ENCODE measurements at regions not wholly inside any gene's neighbourhood (a gene's known extent, or its start where the extent isn't known, plus 50 kb on each side); places are given as distances from the start of the nearest gene placed in this dataset.

- POLR2A ChIA-PET, result no interaction called here
- H3K36me3 Mint-ChIP-seq, result peaks cover 0 to 4% (median 0%) of the 10 kb centered on the region in 5 donors
- H3K27ac Mint-ChIP-seq, result no peak overlapping the region
- peaks cover 0 to 5% (median 0%) of the 10 kb centered on the region in 11 donors for H3K9me3 Mint-ChIP-seq
- H3K9me3 ChIP-seq (ENCODE audit: control insufficient read depth in 2 of 3, low read length in 3 of 3), result no peaks in the 10 kb centered on the region
- no peaks in the 10 kb centered on the region for H3K4me1 ChIP-seq (ENCODE audit: control insufficient read depth in 2 of 2, insufficient read depth in 2 of 2, low read length in 2 of 2)
- intact Hi-C loops (cut with micrococcal nuclease), result no loop called here
- H3K4me3 Mint-ChIP-seq, result no peak overlapping the region
- no peaks in the 10 kb centered on the region for H3K27me3 ChIP-seq (ENCODE audit: control insufficient read depth in 2 of 2, insufficient read depth in 2 of 2, low read length in 2 of 2)
- DNase-seq, result no peak
- H3K36me3 ChIP-seq (ENCODE audit: control insufficient read depth in 2 of 3, insufficient read depth in 3 of 3, low read length in 3 of 3), result no peaks in the 10 kb centered on the region
- H3K4me1 Mint-ChIP-seq, result peaks cover 0 to 4% (median 0%) of the 10 kb centered on the region in 7 donors
- no peak overlapping the region for H3K4me3 ChIP-seq (ENCODE audit: low read length)
- H3K27me3 Mint-ChIP-seq, result peaks cover 0 to 3% (median 0%) of the 10 kb centered on the region in 5 donors
- no peak for ATAC-seq
- CTCF ChIA-PET, result no interaction called here
- H3K27ac ChIP-seq (ENCODE audit: low read depth, low read length), result no peak overlapping the region
These were observed 162.4 kb downstream of the DSEL start for GRCh38 chr18:67354091-67354490.

DNA sequence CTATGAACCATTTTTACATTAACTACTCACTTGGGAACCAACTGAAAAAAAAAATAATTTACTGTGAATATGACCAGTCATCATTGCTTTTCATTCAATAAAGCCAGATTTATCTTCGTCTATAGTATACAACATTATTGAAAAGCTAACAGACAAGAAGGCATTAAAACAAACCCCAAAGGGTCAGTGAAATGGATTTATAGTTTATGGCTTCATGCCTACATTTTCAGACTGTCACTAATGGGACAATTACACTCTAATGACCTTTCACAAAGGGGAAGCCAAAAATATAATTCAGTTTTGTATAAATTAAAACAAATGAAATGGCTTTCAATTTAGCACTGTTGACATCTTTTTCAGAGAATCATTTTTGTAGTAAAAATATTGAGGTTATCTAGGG, 169.1 kb downstream of the DSEL start:
- no peak overlapping the region for H3K27ac ChIP-seq (ENCODE audit: low read depth, low read length)
- H3K4me1 ChIP-seq (ENCODE audit: control insufficient read depth in 2 of 2, insufficient read depth in 2 of 2, low read length in 2 of 2), result no peaks in the 10 kb centered on the region
- H3K36me3 Mint-ChIP-seq, result no peaks in the 10 kb centered on the region
- ChIA-PET POLR2A (no interaction called here), CTCF (no interaction called here)
- ATAC-seq (no peak), DNase-seq (no peak)
- intact Hi-C loops (cut with micrococcal nuclease), result no loop called here
- H3K4me3 ChIP-seq (ENCODE audit: low read length), result no peak overlapping the region
- peaks cover 0 to 3% (median 0%) of the 10 kb centered on the region in 11 donors for H3K9me3 Mint-ChIP-seq
- no peak overlapping the region for H3K27ac Mint-ChIP-seq
- H3K4me3 Mint-ChIP-seq, result no peak overlapping the region
- no peaks in the 10 kb centered on the region for H3K9me3 ChIP-seq (ENCODE audit: control insufficient read depth in 2 of 3, low read length in 3 of 3)
- no peaks in the 10 kb centered on the region for H3K36me3 ChIP-seq (ENCODE audit: control insufficient read depth in 2 of 3, insufficient read depth in 3 of 3, low read length in 3 of 3)
- H3K27me3 ChIP-seq (ENCODE audit: control insufficient read depth in 2 of 2, insufficient read depth in 2 of 2, low read length in 2 of 2), result no peaks in the 10 kb centered on the region
- no peaks in the 10 kb centered on the region for H3K27me3 Mint-ChIP-seq
- H3K4me1 Mint-ChIP-seq, result no peaks in the 10 kb centered on the region

DNA sequence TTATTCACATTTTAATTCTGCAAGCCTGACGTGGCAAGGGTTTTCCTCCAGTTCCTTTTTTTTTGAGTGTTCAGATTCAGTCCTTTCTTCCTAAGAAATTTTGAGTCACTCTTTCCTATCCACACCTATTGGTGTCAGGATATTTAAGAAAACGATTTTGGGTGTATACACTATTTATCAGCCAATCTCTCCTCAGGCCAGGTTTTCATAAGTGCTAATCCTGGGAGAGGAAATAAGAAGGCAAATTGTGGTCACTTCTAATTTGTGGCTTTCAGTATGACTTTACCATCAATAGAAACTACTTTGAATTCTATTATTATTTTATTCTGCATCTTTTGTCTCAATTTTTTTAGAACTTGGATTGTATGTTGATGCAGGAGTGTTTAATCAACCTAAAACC, 174.4 kb downstream of the DSEL start:
- intact Hi-C loops (cut with micrococcal nuclease), result no loop called here
- Histone ChIP-seq H3K9me3 (ENCODE audit: control insufficient read depth in 2 of 3, low read length in 3 of 3) (no peaks in the 10 kb centered on the region), H3K4me3 (ENCODE audit: low read length) (no peak overlapping the region), H3K4me1 (ENCODE audit: control insufficient read depth in 2 of 2, insufficient read depth in 2 of 2, low read length in 2 of 2) (no peaks in the 10 kb centered on the region), H3K27me3 (ENCODE audit: control insufficient read depth in 2 of 2, insufficient read depth in 2 of 2, low read length in 2 of 2) (no peaks in the 10 kb centered on the region), H3K36me3 (ENCODE audit: control insufficient read depth in 2 of 3, insufficient read depth in 3 of 3, low read length in 3 of 3) (no peaks in the 10 kb centered on the region), H3K27ac (ENCODE audit: low read depth, low read length) (no peak overlapping the region)
- Mint-ChIP-seq H3K36me3 (no peaks in the 10 kb centered on the region), H3K4me3 (no peak overlapping the region), H3K27ac (no peak overlapping the region), H3K9me3 (peaks cover 0 to 8% (median 0%) of the 10 kb centered on the region in 11 donors), H3K27me3 (no peaks in the 10 kb centered on the region), H3K4me1 (no peaks in the 10 kb centered on the region)
- ChIA-PET CTCF (no interaction called here), POLR2A (no interaction called here)
- ATAC-seq (no peak), DNase-seq (no peak)

- Histone ChIP-seq H3K27ac (ENCODE audit: low read depth, low read length) (no peak overlapping the region), H3K27me3 (ENCODE audit: control insufficient read depth in 2 of 2, insufficient read depth in 2 of 2, low read length in 2 of 2) (no peaks in the 10 kb centered on the region), H3K9me3 (ENCODE audit: control insufficient read depth in 2 of 3, low read length in 3 of 3) (no peaks in the 10 kb centered on the region), H3K4me3 (ENCODE audit: low read length) (no peak overlapping the region), H3K4me1 (ENCODE audit: control insufficient read depth in 2 of 2, insufficient read depth in 2 of 2, low read length in 2 of 2) (no peaks in the 10 kb centered on the region), H3K36me3 (ENCODE audit: control insufficient read depth in 2 of 3, insufficient read depth in 3 of 3, low read length in 3 of 3) (no peaks in the 10 kb centered on the region)
- Mint-ChIP-seq H3K36me3 (peaks cover 0 to 6% (median 0%) of the 10 kb centered on the region in 5 donors), H3K4me3 (no peak overlapping the region), H3K4me1 (no peaks in the 10 kb centered on the region), H3K27me3 (no peaks in the 10 kb centered on the region), H3K9me3 (peaks cover 0 to 8% (median 0%) of the 10 kb centered on the region in 11 donors), H3K27ac (no peak overlapping the region)
- ChIA-PET POLR2A (no interaction called here), CTCF (no interaction called here)
- no peak for ATAC-seq
- no peak for DNase-seq
- intact Hi-C loops (cut with micrococcal nuclease), result no loop called here
These were observed 178.8 kb downstream of the DSEL start for GRCh38 chr18:67337696-67338095.

DNA sequence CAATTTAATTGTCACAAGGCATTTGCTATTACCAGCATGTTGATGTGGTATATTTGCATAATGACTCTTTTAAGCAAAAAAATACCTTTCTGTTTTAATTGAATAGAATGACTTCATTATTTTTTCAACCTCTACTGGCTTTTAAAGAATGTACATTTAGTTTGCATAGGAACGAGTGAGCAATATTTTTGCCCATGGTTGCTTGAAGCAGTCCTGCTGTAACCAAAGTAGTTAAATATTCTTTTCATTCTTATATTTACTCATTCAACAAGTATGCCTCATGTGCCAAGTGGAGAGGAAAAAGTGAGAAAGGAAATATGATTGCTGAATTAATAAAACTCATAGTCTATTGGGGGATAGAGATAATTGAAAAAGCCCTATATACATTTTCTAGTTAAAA, 184.7 kb downstream of the DSEL start:
- no peak for DNase-seq
- intact Hi-C loops (cut with micrococcal nuclease), result no loop called here
- CTCF ChIA-PET, result no interaction called here

DNA sequence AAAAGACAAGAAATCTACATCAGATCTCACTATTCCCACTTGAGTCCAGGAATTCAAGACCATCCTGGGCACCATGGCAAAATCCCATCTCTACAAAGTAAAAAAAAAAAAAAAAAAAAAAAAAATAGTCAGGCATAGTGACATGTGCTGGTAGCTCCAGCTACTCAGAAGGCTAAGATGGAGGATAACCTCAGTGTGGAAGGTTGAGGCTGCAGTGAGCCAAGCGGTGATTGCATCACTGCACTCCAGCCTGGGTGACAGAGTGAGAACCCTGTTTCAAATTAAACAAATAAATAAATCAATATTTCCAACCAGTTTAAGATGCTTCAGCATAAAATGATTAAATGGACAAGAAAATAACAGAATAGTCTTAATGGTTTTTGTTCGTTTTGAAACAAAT, 197.4 kb downstream of the DSEL start:
- ChIA-PET POLR2A (no interaction called here), CTCF (interaction anchor here (0.6 kb wide), 1 partner anchor 97 kb away, joined by 5 read pairs; no protein-coding TSS in a partner anchor)
- H3K27ac Mint-ChIP-seq, result no peak overlapping the region
- no peaks in the 10 kb centered on the region for H3K4me1 ChIP-seq (ENCODE audit: control insufficient read depth in 2 of 2, insufficient read depth in 2 of 2, low read length in 2 of 2)
- peaks cover 0 to 3% (median 0%) of the 10 kb centered on the region in 7 donors for H3K4me1 Mint-ChIP-seq
- H3K27me3 ChIP-seq (ENCODE audit: control insufficient read depth in 2 of 2, insufficient read depth in 2 of 2, low read length in 2 of 2), result no peaks in the 10 kb centered on the region
- H3K27ac ChIP-seq (ENCODE audit: low read depth, low read length), result no peak overlapping the region
- intact Hi-C loops (cut with micrococcal nuclease), result no loop called here
- no peaks in the 10 kb centered on the region for H3K27me3 Mint-ChIP-seq
- DNase-seq, result no peak
- no peak overlapping the region for H3K4me3 Mint-ChIP-seq
- no peak overlapping the region for H3K4me3 ChIP-seq (ENCODE audit: low read length)
- peaks cover 0 to 7% (median 0%) of the 10 kb centered on the region in 11 donors for H3K9me3 Mint-ChIP-seq
- H3K9me3 ChIP-seq (ENCODE audit: control insufficient read depth in 2 of 3, low read length in 3 of 3), result no peaks in the 10 kb centered on the region
- no peak for ATAC-seq
- no peaks in the 10 kb centered on the region for H3K36me3 Mint-ChIP-seq
- H3K36me3 ChIP-seq (ENCODE audit: control insufficient read depth in 2 of 3, insufficient read depth in 3 of 3, low read length in 3 of 3), result no peaks in the 10 kb centered on the region

More for the DNA sequence above, 184.7 kb downstream of the DSEL start:
- no peak overlapping the region for H3K27ac Mint-ChIP-seq
- H3K4me1 Mint-ChIP-seq, result no peaks in the 10 kb centered on the region
- no peaks in the 10 kb centered on the region for H3K36me3 ChIP-seq (ENCODE audit: control insufficient read depth in 2 of 3, insufficient read depth in 3 of 3, low read length in 3 of 3)
- no peak overlapping the region for H3K27ac ChIP-seq (ENCODE audit: low read depth, low read length)
- H3K4me1 ChIP-seq (ENCODE audit: control insufficient read depth in 2 of 2, insufficient read depth in 2 of 2, low read length in 2 of 2), result no peaks in the 10 kb centered on the region
- H3K4me3 Mint-ChIP-seq, result no peak overlapping the region
- H3K9me3 Mint-ChIP-seq, result peaks cover 0 to 7% (median 0%) of the 10 kb centered on the region in 11 donors
- POLR2A ChIA-PET, result no interaction called here
- no peak for ATAC-seq
- peaks cover 0 to 8% (median 0%) of the 10 kb centered on the region in 5 donors for H3K27me3 Mint-ChIP-seq
- no peaks in the 10 kb centered on the region for H3K27me3 ChIP-seq (ENCODE audit: control insufficient read depth in 2 of 2, insufficient read depth in 2 of 2, low read length in 2 of 2)
- H3K36me3 Mint-ChIP-seq, result peaks cover 0 to 6% (median 0%) of the 10 kb centered on the region in 5 donors
- H3K4me3 ChIP-seq (ENCODE audit: low read length), result no peak overlapping the region
- H3K9me3 ChIP-seq (ENCODE audit: control insufficient read depth in 2 of 3, low read length in 3 of 3), result no peaks in the 10 kb centered on the region

DNA sequence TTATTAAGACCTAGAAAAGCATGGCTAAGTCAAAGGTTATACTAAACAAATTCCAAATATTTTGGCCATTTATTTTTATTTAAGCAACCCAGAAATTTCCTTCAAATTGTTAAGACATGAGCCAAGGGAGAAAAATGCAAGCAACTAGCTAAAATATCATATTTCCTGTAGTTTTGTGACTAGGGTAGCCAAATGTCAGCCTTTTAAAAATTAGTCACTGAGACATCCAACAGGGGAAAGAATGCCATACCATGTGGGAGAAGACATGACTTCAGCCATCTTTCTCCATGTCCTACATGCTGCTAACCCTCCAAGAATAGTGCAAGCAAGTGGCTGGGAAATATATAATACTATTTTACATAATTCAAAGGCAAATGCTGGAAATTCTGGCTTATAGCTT, 197.9 kb downstream of the DSEL start:
- Mint-ChIP-seq H3K36me3 (no peaks in the 10 kb centered on the region), H3K27me3 (no peaks in the 10 kb centered on the region), H3K27ac (no peak overlapping the region), H3K9me3 (peaks cover 0 to 7% (median 0%) of the 10 kb centered on the region in 11 donors), H3K4me1 (peaks cover 0 to 3% (median 0%) of the 10 kb centered on the region in 7 donors), H3K4me3 (no peak overlapping the region)
- H3K27me3 ChIP-seq (ENCODE audit: control insufficient read depth in 2 of 2, insufficient read depth in 2 of 2, low read length in 2 of 2), result no peaks in the 10 kb centered on the region
- H3K4me3 ChIP-seq (ENCODE audit: low read length), result no peak overlapping the region
- intact Hi-C loops (cut with micrococcal nuclease), result no loop called here
- H3K9me3 ChIP-seq (ENCODE audit: control insufficient read depth in 2 of 3, low read length in 3 of 3), result no peaks in the 10 kb centered on the region
- no peaks in the 10 kb centered on the region for H3K36me3 ChIP-seq (ENCODE audit: control insufficient read depth in 2 of 3, insufficient read depth in 3 of 3, low read length in 3 of 3)
- H3K4me1 ChIP-seq (ENCODE audit: control insufficient read depth in 2 of 2, insufficient read depth in 2 of 2, low read length in 2 of 2), result no peaks in the 10 kb centered on the region
- DNase-seq (no peak), ATAC-seq (no peak)
- CTCF ChIA-PET, result no interaction called here
- H3K27ac ChIP-seq (ENCODE audit: low read depth, low read length), result no peak overlapping the region
- POLR2A ChIA-PET, result no interaction called here
